ENCODE measurements at regions not wholly inside any gene's neighbourhood (a gene's known extent, or its start where the extent isn't known, plus 50 kb on each side); places are given as distances from the start of the nearest gene placed in this dataset.
"Not testable (repeated sequence)": the region's sequence is repeated elsewhere in the genome, so short reads cannot be mapped to it uniquely, and the experiment has no call there.

- TF ChIP-seq SRF (IDR thresholded peaks at IDR 0.05; ENCODE audit: low read depth, low read length); EP300 (IDR thresholded peaks at IDR 0.05; ENCODE audit: borderline replicate concordance in 1 of 2, low read depth in 2 of 2, low read length in 2 of 2); CHD7 (IDR thresholded peaks at IDR 0.05; ENCODE audit: insufficient replicate concordance, low read length); NRF1 (IDR thresholded peaks at IDR 0.05; ENCODE audit: low read depth, low read length); CTCF (IDR thresholded peaks at IDR 0.05; ENCODE audit: control extremely low read depth in 1 of 3, insufficient read depth in 1 of 3, low read depth in 1 of 3, low read length in 3 of 3); POLR2A (IDR thresholded peaks at IDR 0.05; ENCODE audit: control extremely low read depth in 1 of 2, low read depth in 2 of 2, low read length in 2 of 2); TEAD4 (IDR thresholded peaks at IDR 0.05; ENCODE audit: low read depth, low read length); GTF2F1 (IDR thresholded peaks at IDR 0.05; ENCODE audit: borderline replicate concordance, low read depth, low read length): not testable (repeated sequence)
Observed at GRCh38 chr15:22710831-22711341, 75.6 kb upstream of the NIPA1 start.

Measured in H1 (cell line).